HuH-7.5 (cell line): ENCODE measurements at regions not wholly inside any gene's neighbourhood (a gene's known extent, or its start where the extent isn't known, plus 50 kb on each side); places are given as distances from the start of the nearest gene placed in this dataset.
"Not testable (repeated sequence)": the region's sequence is repeated elsewhere in the genome, so short reads cannot be mapped to it uniquely, and the experiment has no call there.

Source experiments
- DNase-seq: peaks from one replicate; pipeline ENCODE4 v3.0.0; 2011; ENCODE audit warnings: low spot score

- DNase-seq, result no peak
These were observed 191.5 kb downstream of the MCHR2 start for GRCh38 chr6:99802396-99803031.

GRCh38 chr6:99808992-99809391 is 185.0 kb downstream of the MCHR2 start:
- DNase-seq, result no peak

- DNase-seq, result no peak
These were observed 183.7 kb downstream of the MCHR2 start for GRCh38 chr6:99810295-99810694.

- DNase-seq, result no peak
These were observed 182.9 kb downstream of the MCHR2 start for GRCh38 chr6:99810942-99811620.

- DNase-seq, result no peak
These were observed 182.4 kb downstream of the MCHR2 start for GRCh38 chr6:99811636-99812035.

- DNase-seq, result no peak
These were observed 180.5 kb downstream of the MCHR2 start for GRCh38 chr6:99813565-99813964.

GRCh38 chr6:99814230-99814928 is 179.6 kb downstream of the MCHR2 start:
- no peak for DNase-seq

- DNase-seq, result no peak
These were observed 177.2 kb downstream of the MCHR2 start for GRCh38 chr6:99816795-99817194.

- DNase-seq, result no peak
These were observed 175.9 kb downstream of the MCHR2 start for GRCh38 chr6:99818161-99818560.

GRCh38 chr6:99819853-99820252 is 174.2 kb downstream of the MCHR2 start:
- DNase-seq, result no peak

- no peak for DNase-seq
These were observed 172.9 kb downstream of the MCHR2 start for GRCh38 chr6:99821164-99821563.

- DNase-seq, result peak; percentile 52
These were observed 171.1 kb downstream of the MCHR2 start for GRCh38 chr6:99822741-99823512.

GRCh38 chr6:99823513-99824235 is 170.3 kb downstream of the MCHR2 start:
- not testable (repeated sequence) for DNase-seq

GRCh38 chr6:99833034-99833433 is 161.0 kb downstream of the MCHR2 start:
- no peak for DNase-seq

- no peak for DNase-seq
These were observed 157.6 kb downstream of the MCHR2 start for GRCh38 chr6:99836471-99836870.

- DNase-seq, result no peak
These were observed 155.4 kb downstream of the MCHR2 start for GRCh38 chr6:99838607-99839006.

GRCh38 chr6:99841297-99841696 is 152.7 kb downstream of the MCHR2 start:
- no peak for DNase-seq

- DNase-seq, result no peak
These were observed 148.0 kb downstream of the MCHR2 start for GRCh38 chr6:99846006-99846405.

- DNase-seq, result no peak
These were observed 143.2 kb downstream of the MCHR2 start for GRCh38 chr6:99850841-99851240.

- DNase-seq, result no peak
These were observed 142.0 kb downstream of the MCHR2 start for GRCh38 chr6:99852031-99852430.

GRCh38 chr6:99867026-99867425 is 127.0 kb downstream of the MCHR2 start:
- no peak for DNase-seq
